ENCODE measurements at regions not wholly inside any gene's neighbourhood (a gene's known extent, or its start where the extent isn't known, plus 50 kb on each side); places are given as distances from the start of the nearest gene placed in this dataset.

- ATAC-seq: no peak
- Histone ChIP-seq H3K27me3 (no peaks in the 10 kb centered on the region), H3K4me3 (no peak overlapping the region), H3K36me3 (no peaks in the 10 kb centered on the region), H3K4me1 (no peaks in the 10 kb centered on the region), H3K27ac (no peak overlapping the region), H3K9me3 (no peaks in the 10 kb centered on the region)
- 100% methylated on average over 1 to 3 of the region's 4 CpGs for WGBS, 2 donors (ENCODE audit: low coverage in 1 of 2)
- TF ChIP-seq POLR2AphosphoS5 (IDR thresholded peaks at IDR 0.05) (no peak), CTCF (IDR thresholded peaks at IDR 0.05) (no peak), EP300 (IDR thresholded peaks at IDR 0.05) (no peak), POLR2A (IDR thresholded peaks at IDR 0.05) (no peak)
These were observed 620.4 kb downstream of the RWDD3 start for GRCh38 chr1:95854457-95854856.

- Histone ChIP-seq H3K4me1 (no peaks in the 10 kb centered on the region), H3K36me3 (no peaks in the 10 kb centered on the region), H3K4me3 (no peak overlapping the region), H3K27ac (no peak overlapping the region), H3K9me3 (no peaks in the 10 kb centered on the region), H3K27me3 (no peaks in the 10 kb centered on the region)
- 60% methylated on average over 2 of the region's 2 CpGs for WGBS, 2 donors (ENCODE audit: low coverage in 1 of 2)
- TF ChIP-seq EP300 (IDR thresholded peaks at IDR 0.05) (no peak), POLR2AphosphoS5 (IDR thresholded peaks at IDR 0.05) (no peak), POLR2A (IDR thresholded peaks at IDR 0.05) (no peak), CTCF (IDR thresholded peaks at IDR 0.05) (no peak)
- no peak for ATAC-seq
These were observed 629.1 kb downstream of the RWDD3 start for GRCh38 chr1:95863086-95863485.

- no peaks in the 10 kb centered on the region for H3K27me3 ChIP-seq
- H3K27ac ChIP-seq: no peak overlapping the region
- H3K9me3 ChIP-seq: no peaks in the 10 kb centered on the region
- no peak for TF ChIP-seq EP300 (IDR thresholded peaks at IDR 0.05)
- no peak for TF ChIP-seq POLR2AphosphoS5 (IDR thresholded peaks at IDR 0.05)
- no peak for TF ChIP-seq CTCF (IDR thresholded peaks at IDR 0.05)
- no peak for TF ChIP-seq POLR2A (IDR thresholded peaks at IDR 0.05)
- H3K36me3 ChIP-seq: no peaks in the 10 kb centered on the region
- H3K4me3 ChIP-seq: no peak overlapping the region
- no peaks in the 10 kb centered on the region for H3K4me1 ChIP-seq
- no peak for ATAC-seq
These were observed 631.8 kb downstream of the RWDD3 start for GRCh38 chr1:95865769-95866168.

GRCh38 chr1:95876276-95876675 lies 642.3 kb downstream of the RWDD3 start:
- Histone ChIP-seq H3K9me3 (no peaks in the 10 kb centered on the region), H3K36me3 (no peaks in the 10 kb centered on the region), H3K4me1 (no peaks in the 10 kb centered on the region), H3K27me3 (no peaks in the 10 kb centered on the region), H3K27ac (no peak overlapping the region), H3K4me3 (no peak overlapping the region)
- no peak for TF ChIP-seq CTCF (IDR thresholded peaks at IDR 0.05)
- no peak for TF ChIP-seq POLR2AphosphoS5 (IDR thresholded peaks at IDR 0.05)
- no peak for TF ChIP-seq EP300 (IDR thresholded peaks at IDR 0.05)
- no peak for TF ChIP-seq POLR2A (IDR thresholded peaks at IDR 0.05)
- ATAC-seq: no peak
- WGBS, 2 donors (ENCODE audit: low coverage in 1 of 2): 70% methylated on average over 3 of the region's 5 CpGs; no CpG with 5 or more reads in 1 of the 2 donors

- TF ChIP-seq POLR2AphosphoS5 (IDR thresholded peaks at IDR 0.05): no peak
- TF ChIP-seq POLR2A (IDR thresholded peaks at IDR 0.05): no peak
- no peak for TF ChIP-seq EP300 (IDR thresholded peaks at IDR 0.05)
- H3K4me3 ChIP-seq: no peak overlapping the region
- no peak overlapping the region for H3K27ac ChIP-seq
- H3K27me3 ChIP-seq: no peaks in the 10 kb centered on the region
- H3K36me3 ChIP-seq: no peaks in the 10 kb centered on the region
- H3K4me1 ChIP-seq: no peaks in the 10 kb centered on the region
- WGBS, 2 donors (ENCODE audit: low coverage in 1 of 2): no CpG with 5 or more reads among the region's 3 CpGs
- H3K9me3 ChIP-seq: no peaks in the 10 kb centered on the region
- ATAC-seq: no peak
These were observed 645.6 kb downstream of the RWDD3 start for GRCh38 chr1:95879498-95880050.
